ENCODE measurements at regions not wholly inside any gene's neighbourhood (a gene's known extent, or its start where the extent isn't known, plus 50 kb on each side); places are given as distances from the start of the nearest gene placed in this dataset.

GRCh38 chr4:152081024-152081423 lies 320.2 kb upstream of the GATB start:
- no peak for TF ChIP-seq CTCF (IDR thresholded peaks at IDR 0.05 in 2 of 3, conservative IDR thresholded peaks at IDR 0.05 in 1 of 3; ENCODE audit: borderline replicate concordance in 1 of 3, insufficient read depth in 1 of 3, low read depth in 2 of 3, low read length in 2 of 3)
- TF ChIP-seq CEBPB (IDR thresholded peaks at IDR 0.05; ENCODE audit: low read depth), result no peak
- no peak for TF ChIP-seq POLR2AphosphoS5 (IDR thresholded peaks at IDR 0.05; ENCODE audit: low read depth, low read length)
- no peak for TF ChIP-seq EZH2 (IDR thresholded peaks at IDR 0.05)
- no peak for TF ChIP-seq POLR2A (IDR thresholded peaks at IDR 0.05; ENCODE audit: borderline replicate concordance, extremely low read depth, insufficient read depth, insufficient read length)
- no peak for TF ChIP-seq SRF (IDR thresholded peaks at IDR 0.05; ENCODE audit: low read depth)
- no peak for TF ChIP-seq MAX (IDR thresholded peaks at IDR 0.05)
- no peak for TF ChIP-seq ATF3 (IDR thresholded peaks at IDR 0.05)
- TF ChIP-seq ZNF274 (IDR thresholded peaks at IDR 0.05; ENCODE audit: low read depth, low read length), result no peak
- TF ChIP-seq JUND (IDR thresholded peaks at IDR 0.05), result no peak
- no peak for TF ChIP-seq SP1 (IDR thresholded peaks at IDR 0.05; ENCODE audit: low read depth)
- TF ChIP-seq EZH2phosphoT487 (IDR thresholded peaks at IDR 0.05; ENCODE audit: borderline replicate concordance), result no peak
- no peak for TF ChIP-seq YY1 (IDR thresholded peaks at IDR 0.05; ENCODE audit: extremely low read depth, insufficient replicate concordance, low read depth, low read length)
- TF ChIP-seq ELF1 (IDR thresholded peaks at IDR 0.05; ENCODE audit: borderline replicate concordance, low read depth), result no peak
